ENCODE measurements at regions not wholly inside any gene's neighbourhood (a gene's known extent, or its start where the extent isn't known, plus 50 kb on each side); places are given as distances from the start of the nearest gene placed in this dataset.

DNA sequence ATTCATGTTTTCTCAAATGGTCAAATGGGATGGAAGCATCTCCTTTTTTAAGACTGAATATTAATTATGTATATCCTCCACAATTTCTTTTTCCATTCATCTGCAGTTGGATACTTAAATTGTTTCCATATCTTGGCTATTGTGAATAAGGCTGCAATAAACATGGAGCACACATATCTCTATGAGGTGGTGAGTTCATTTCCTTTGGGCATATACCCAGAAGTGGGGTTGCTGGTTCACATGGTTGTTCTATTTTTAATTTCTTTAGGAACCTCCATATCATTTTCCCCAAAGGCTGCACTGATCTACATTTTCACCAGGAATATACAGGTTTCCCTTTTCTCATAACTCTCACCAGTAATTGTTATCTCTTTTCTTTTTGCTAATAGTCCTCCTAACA, 566.3 kb downstream of the KCTD12 start:
- intact Hi-C loops (cut with micrococcal nuclease; ENCODE audit: unreplicated experiment) = no loop called here
- no peak for TF ChIP-seq EZH2 (IDR thresholded peaks at IDR 0.05; ENCODE audit: borderline replicate concordance, low read depth, low read length, poor library complexity, severe bottlenecking)
- TF ChIP-seq, protein P1, sequence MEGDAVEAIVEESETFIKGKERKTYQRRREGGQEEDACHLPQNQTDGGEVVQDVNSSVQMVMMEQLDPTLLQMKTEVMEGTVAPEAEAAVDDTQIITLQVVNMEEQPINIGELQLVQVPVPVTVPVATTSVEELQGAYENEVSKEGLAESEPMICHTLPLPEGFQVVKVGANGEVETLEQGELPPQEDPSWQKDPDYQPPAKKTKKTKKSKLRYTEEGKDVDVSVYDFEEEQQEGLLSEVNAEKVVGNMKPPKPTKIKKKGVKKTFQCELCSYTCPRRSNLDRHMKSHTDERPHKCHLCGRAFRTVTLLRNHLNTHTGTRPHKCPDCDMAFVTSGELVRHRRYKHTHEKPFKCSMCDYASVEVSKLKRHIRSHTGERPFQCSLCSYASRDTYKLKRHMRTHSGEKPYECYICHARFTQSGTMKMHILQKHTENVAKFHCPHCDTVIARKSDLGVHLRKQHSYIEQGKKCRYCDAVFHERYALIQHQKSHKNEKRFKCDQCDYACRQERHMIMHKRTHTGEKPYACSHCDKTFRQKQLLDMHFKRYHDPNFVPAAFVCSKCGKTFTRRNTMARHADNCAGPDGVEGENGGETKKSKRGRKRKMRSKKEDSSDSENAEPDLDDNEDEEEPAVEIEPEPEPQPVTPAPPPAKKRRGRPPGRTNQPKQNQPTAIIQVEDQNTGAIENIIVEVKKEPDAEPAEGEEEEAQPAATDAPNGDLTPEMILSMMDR (conservative IDR thresholded peaks at IDR 0.05; ENCODE audit: low read depth, low read length) = no peak
- Histone ChIP-seq H3K9me3 (ENCODE audit: low read depth, low read length, poor library complexity, severe bottlenecking) (no peaks in the 10 kb centered on the region), H3K36me3 (ENCODE audit: insufficient read depth, low read length, poor library complexity, severe bottlenecking) (no peaks in the 10 kb centered on the region), H3K4me3 (ENCODE audit: low read depth, low read length, poor library complexity, severe bottlenecking) (no peak overlapping the region), H3K27me3 (replicated peaks; ENCODE audit: insufficient read depth, low read depth, low read length, poor library complexity) (no peaks in the 10 kb centered on the region), H3K27ac (ENCODE audit: low read depth, low read length, poor library complexity, severe bottlenecking) (no peak overlapping the region), H3K4me1 (ENCODE audit: insufficient read depth, low read length, poor library complexity, severe bottlenecking) (no peaks in the 10 kb centered on the region)
- POLR2A ChIA-PET (ENCODE audit: low non-redundant PET) = no interaction called here
- CTCF ChIA-PET = no interaction called here
- BruUV-seq (replicated peaks) = no TSS peak
- DNase-seq (ENCODE audit: low spot score) = no peak

DNA sequence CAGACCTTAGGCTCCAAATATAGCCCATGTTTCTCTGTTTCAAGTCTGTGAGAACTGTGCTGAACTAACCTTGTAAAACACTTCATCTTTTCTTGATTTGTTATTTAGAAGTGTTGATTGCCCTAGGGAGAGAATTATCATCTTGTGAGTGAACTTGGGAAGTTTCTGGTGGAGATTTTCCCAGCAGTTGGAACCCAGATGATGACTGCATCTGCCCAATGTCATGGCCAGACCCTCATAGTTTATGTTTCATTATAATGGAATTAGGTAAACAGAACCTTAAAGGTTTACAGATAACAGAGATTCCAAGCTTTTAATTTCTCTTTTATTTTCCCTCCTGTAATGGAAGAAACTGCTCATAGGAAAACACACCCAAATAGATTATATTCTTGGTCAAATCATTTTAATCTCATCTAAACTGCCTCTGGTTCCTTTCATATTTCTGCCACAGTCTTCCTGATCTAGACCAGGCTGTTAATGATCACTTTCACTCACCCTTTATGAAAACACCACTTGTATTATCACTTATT, 569.1 kb downstream of the KCTD12 start:
- H3K9me3 ChIP-seq (ENCODE audit: low read depth, low read length, poor library complexity, severe bottlenecking) = no peaks in the 10 kb centered on the region
- BruUV-seq (replicated peaks) = no TSS peak
- intact Hi-C loops (cut with micrococcal nuclease; ENCODE audit: unreplicated experiment) = no loop called here
- TF ChIP-seq EZH2 (IDR thresholded peaks at IDR 0.05; ENCODE audit: borderline replicate concordance, low read depth, low read length, poor library complexity, severe bottlenecking) = no peak
- TF ChIP-seq, protein P1 (conservative IDR thresholded peaks at IDR 0.05; ENCODE audit: low read depth, low read length) = no peak
- H3K27ac ChIP-seq (ENCODE audit: low read depth, low read length, poor library complexity, severe bottlenecking) = no peak overlapping the region
- ChIA-PET POLR2A (ENCODE audit: low non-redundant PET) (no interaction called here), CTCF (no interaction called here)
- no peak for DNase-seq (ENCODE audit: low spot score)
- no peak overlapping the region for H3K4me3 ChIP-seq (ENCODE audit: low read depth, low read length, poor library complexity, severe bottlenecking)
- no peaks in the 10 kb centered on the region for H3K27me3 ChIP-seq (replicated peaks; ENCODE audit: insufficient read depth, low read depth, low read length, poor library complexity)
- H3K4me1 ChIP-seq (ENCODE audit: insufficient read depth, low read length, poor library complexity, severe bottlenecking) = no peaks in the 10 kb centered on the region
- H3K36me3 ChIP-seq (ENCODE audit: insufficient read depth, low read length, poor library complexity, severe bottlenecking) = no peaks in the 10 kb centered on the region

DNA sequence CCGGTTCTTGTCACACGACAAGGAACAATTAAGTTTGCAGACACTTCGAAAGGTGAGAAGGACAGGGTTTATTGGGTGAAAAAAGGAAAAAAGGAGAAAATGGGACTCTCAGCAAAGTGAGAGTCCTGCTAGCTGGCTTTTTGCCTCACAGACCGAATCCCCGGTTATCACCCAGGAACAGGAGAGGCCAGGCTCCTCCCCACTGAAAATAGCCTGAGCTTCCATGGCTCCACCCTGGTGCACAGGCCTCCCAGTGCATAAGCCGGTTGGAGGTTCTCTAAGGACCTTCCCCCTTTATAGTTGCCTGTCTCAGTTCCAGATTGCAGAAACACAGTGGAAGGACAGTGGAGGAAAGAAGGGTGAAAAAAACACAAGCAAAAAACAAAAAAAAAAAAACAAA, 571.7 kb downstream of the KCTD12 start:
- Histone ChIP-seq H3K4me1 (ENCODE audit: insufficient read depth, low read length, poor library complexity, severe bottlenecking) (no peaks in the 10 kb centered on the region), H3K4me3 (ENCODE audit: low read depth, low read length, poor library complexity, severe bottlenecking) (no peak overlapping the region), H3K27ac (ENCODE audit: low read depth, low read length, poor library complexity, severe bottlenecking) (no peak overlapping the region), H3K9me3 (ENCODE audit: low read depth, low read length, poor library complexity, severe bottlenecking) (no peaks in the 10 kb centered on the region), H3K27me3 (replicated peaks; ENCODE audit: insufficient read depth, low read depth, low read length, poor library complexity) (no peaks in the 10 kb centered on the region), H3K36me3 (ENCODE audit: insufficient read depth, low read length, poor library complexity, severe bottlenecking) (no peaks in the 10 kb centered on the region)
- ChIA-PET POLR2A (ENCODE audit: low non-redundant PET) (no interaction called here), CTCF (no interaction called here)
- no peak for DNase-seq (ENCODE audit: low spot score)
- no TSS peak for BruUV-seq (replicated peaks)
- no peak for TF ChIP-seq EZH2 (IDR thresholded peaks at IDR 0.05; ENCODE audit: borderline replicate concordance, low read depth, low read length, poor library complexity, severe bottlenecking)
- TF ChIP-seq, protein P1 (conservative IDR thresholded peaks at IDR 0.05; ENCODE audit: low read depth, low read length) = no peak
- intact Hi-C loops (cut with micrococcal nuclease; ENCODE audit: unreplicated experiment) = no loop called here

Data from A673 (cell line).